ENCODE measurements at regions not wholly inside any gene's neighbourhood (a gene's known extent, or its start where the extent isn't known, plus 50 kb on each side); places are given as distances from the start of the nearest gene placed in this dataset.

DNA sequence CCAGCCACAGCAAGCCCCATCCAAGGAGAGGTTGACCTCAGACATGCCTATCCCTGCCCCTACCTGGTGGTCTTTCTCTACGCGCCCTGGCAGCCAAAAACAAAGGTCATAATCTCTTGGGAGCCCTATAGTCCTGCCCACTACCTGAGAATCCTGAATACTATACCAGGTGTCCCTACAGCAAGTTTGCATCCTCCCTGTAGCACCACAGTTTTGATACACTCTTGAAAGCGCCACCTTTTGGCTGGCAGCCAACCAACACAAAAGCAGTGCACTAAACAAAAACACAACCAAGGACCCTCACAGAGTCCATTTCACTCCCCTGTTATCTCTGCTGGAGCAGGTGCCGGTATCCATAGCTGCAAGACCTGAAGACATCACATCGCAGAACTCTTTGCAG is 523.8 kb upstream of the CPEB2 start:
- Histone ChIP-seq H3K4me3 (ENCODE audit: low read depth, low read length) (no peak overlapping the region), H3K4me1 (ENCODE audit: control insufficient read depth, insufficient read depth, low read length) (no peaks in the 10 kb centered on the region), H3K9me3 (ENCODE audit: control insufficient read depth, insufficient read depth, low read depth, low read length) (no peaks in the 10 kb centered on the region), H3K36me3 (ENCODE audit: control insufficient read depth in 2 of 2, insufficient read depth in 1 of 2, low read length in 2 of 2) (no peaks in the 10 kb centered on the region), H3K27ac (ENCODE audit: extremely low read depth, low read depth, low read length) (no peak overlapping the region)
- ChIA-PET CTCF (no interaction called here), POLR2A (no interaction called here)
- no peak for TF ChIP-seq PRDM1 (tag by site-specific recombination; IDR thresholded peaks at IDR 0.05)
- TF ChIP-seq ZNF837 (tag by site-specific recombination; IDR thresholded peaks at IDR 0.05) = no peak
- no peak for TF ChIP-seq ZSCAN16 (tag by site-specific recombination; IDR thresholded peaks at IDR 0.05)
- TF ChIP-seq ZBTB17 (tag by site-specific recombination; IDR thresholded peaks at IDR 0.05) = no peak
- TF ChIP-seq ZNF394 (tag by site-specific recombination; IDR thresholded peaks at IDR 0.05; ENCODE audit: borderline replicate concordance) = no peak
- TF ChIP-seq ZNF140 (tag by site-specific recombination; IDR thresholded peaks at IDR 0.05) = no peak
- TF ChIP-seq, protein P1, sequence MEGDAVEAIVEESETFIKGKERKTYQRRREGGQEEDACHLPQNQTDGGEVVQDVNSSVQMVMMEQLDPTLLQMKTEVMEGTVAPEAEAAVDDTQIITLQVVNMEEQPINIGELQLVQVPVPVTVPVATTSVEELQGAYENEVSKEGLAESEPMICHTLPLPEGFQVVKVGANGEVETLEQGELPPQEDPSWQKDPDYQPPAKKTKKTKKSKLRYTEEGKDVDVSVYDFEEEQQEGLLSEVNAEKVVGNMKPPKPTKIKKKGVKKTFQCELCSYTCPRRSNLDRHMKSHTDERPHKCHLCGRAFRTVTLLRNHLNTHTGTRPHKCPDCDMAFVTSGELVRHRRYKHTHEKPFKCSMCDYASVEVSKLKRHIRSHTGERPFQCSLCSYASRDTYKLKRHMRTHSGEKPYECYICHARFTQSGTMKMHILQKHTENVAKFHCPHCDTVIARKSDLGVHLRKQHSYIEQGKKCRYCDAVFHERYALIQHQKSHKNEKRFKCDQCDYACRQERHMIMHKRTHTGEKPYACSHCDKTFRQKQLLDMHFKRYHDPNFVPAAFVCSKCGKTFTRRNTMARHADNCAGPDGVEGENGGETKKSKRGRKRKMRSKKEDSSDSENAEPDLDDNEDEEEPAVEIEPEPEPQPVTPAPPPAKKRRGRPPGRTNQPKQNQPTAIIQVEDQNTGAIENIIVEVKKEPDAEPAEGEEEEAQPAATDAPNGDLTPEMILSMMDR (tag by site-specific recombination; IDR thresholded peaks at IDR 0.05) = no peak
- TF ChIP-seq ZNF791 (tag by site-specific recombination; IDR thresholded peaks at IDR 0.05) = no peak
- TF ChIP-seq, protein P2, sequence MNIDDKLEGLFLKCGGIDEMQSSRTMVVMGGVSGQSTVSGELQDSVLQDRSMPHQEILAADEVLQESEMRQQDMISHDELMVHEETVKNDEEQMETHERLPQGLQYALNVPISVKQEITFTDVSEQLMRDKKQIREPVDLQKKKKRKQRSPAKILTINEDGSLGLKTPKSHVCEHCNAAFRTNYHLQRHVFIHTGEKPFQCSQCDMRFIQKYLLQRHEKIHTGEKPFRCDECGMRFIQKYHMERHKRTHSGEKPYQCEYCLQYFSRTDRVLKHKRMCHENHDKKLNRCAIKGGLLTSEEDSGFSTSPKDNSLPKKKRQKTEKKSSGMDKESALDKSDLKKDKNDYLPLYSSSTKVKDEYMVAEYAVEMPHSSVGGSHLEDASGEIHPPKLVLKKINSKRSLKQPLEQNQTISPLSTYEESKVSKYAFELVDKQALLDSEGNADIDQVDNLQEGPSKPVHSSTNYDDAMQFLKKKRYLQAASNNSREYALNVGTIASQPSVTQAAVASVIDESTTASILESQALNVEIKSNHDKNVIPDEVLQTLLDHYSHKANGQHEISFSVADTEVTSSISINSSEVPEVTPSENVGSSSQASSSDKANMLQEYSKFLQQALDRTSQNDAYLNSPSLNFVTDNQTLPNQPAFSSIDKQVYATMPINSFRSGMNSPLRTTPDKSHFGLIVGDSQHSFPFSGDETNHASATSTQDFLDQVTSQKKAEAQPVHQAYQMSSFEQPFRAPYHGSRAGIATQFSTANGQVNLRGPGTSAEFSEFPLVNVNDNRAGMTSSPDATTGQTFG (tag by site-specific recombination; IDR thresholded peaks at IDR 0.05; ENCODE audit: borderline replicate concordance) = no peak
- no peak for TF ChIP-seq ZNF16 (tag by site-specific recombination; IDR thresholded peaks at IDR 0.05; ENCODE audit: low read depth)
- TF ChIP-seq, protein P3, sequence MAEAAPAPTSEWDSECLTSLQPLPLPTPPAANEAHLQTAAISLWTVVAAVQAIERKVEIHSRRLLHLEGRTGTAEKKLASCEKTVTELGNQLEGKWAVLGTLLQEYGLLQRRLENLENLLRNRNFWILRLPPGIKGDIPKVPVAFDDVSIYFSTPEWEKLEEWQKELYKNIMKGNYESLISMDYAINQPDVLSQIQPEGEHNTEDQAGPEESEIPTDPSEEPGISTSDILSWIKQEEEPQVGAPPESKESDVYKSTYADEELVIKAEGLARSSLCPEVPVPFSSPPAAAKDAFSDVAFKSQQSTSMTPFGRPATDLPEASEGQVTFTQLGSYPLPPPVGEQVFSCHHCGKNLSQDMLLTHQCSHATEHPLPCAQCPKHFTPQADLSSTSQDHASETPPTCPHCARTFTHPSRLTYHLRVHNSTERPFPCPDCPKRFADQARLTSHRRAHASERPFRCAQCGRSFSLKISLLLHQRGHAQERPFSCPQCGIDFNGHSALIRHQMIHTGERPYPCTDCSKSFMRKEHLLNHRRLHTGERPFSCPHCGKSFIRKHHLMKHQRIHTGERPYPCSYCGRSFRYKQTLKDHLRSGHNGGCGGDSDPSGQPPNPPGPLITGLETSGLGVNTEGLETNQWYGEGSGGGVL (tag by site-specific recombination; IDR thresholded peaks at IDR 0.05) = no peak
- TF ChIP-seq, protein P4, sequence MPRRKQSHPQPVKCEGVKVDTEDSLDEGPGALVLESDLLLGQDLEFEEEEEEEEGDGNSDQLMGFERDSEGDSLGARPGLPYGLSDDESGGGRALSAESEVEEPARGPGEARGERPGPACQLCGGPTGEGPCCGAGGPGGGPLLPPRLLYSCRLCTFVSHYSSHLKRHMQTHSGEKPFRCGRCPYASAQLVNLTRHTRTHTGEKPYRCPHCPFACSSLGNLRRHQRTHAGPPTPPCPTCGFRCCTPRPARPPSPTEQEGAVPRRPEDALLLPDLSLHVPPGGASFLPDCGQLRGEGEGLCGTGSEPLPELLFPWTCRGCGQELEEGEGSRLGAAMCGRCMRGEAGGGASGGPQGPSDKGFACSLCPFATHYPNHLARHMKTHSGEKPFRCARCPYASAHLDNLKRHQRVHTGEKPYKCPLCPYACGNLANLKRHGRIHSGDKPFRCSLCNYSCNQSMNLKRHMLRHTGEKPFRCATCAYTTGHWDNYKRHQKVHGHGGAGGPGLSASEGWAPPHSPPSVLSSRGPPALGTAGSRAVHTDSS (tag by site-specific recombination; IDR thresholded peaks at IDR 0.05) = no peak
- no peak for TF ChIP-seq GLI2 (tag by site-specific recombination; IDR thresholded peaks at IDR 0.05; ENCODE audit: borderline replicate concordance, low read depth)
- TF ChIP-seq, protein P5, sequence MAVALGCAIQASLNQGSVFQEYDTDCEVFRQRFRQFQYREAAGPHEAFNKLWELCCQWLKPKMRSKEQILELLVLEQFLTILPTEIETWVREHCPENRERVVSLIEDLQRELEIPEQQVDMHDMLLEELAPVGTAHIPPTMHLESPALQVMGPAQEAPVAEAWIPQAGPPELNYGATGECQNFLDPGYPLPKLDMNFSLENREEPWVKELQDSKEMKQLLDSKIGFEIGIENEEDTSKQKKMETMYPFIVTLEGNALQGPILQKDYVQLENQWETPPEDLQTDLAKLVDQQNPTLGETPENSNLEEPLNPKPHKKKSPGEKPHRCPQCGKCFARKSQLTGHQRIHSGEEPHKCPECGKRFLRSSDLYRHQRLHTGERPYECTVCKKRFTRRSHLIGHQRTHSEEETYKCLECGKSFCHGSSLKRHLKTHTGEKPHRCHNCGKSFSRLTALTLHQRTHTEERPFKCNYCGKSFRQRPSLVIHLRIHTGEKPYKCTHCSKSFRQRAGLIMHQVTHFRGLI (tag by site-specific recombination; IDR thresholded peaks at IDR 0.05) = no peak
- TF ChIP-seq ZNF610 (tag by site-specific recombination; IDR thresholded peaks at IDR 0.05; ENCODE audit: borderline replicate concordance) = no peak

DNA sequence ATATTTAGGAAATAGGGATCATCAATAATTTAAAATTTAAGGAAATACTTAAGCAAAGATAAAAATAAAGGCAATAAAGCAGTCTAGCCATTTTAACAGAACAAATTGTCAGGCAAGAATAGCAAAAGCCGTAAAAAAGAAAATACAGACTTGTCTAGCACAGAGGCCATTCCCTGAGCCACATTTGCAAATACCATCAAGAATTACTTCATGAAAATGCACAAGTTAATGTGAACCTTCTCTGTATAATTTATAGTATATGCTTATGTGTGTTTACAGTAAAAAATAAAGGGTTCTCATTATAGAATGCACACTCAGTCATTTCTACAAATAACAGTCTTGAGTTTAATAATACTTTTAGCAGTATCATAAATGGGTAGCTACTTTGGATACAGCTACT is 505.9 kb upstream of the CPEB2 start:
- ChIA-PET POLR2A (no interaction called here), CTCF (no interaction called here)

More for the DNA sequence above, 505.9 kb upstream of the CPEB2 start:
- Histone ChIP-seq H3K9me3 (ENCODE audit: control insufficient read depth, insufficient read depth, low read depth, low read length) (no peaks in the 10 kb centered on the region), H3K27ac (ENCODE audit: extremely low read depth, low read depth, low read length) (no peak overlapping the region), H3K4me3 (ENCODE audit: low read depth, low read length) (no peak overlapping the region), H3K4me1 (ENCODE audit: control insufficient read depth, insufficient read depth, low read length) (no peaks in the 10 kb centered on the region), H3K36me3 (ENCODE audit: control insufficient read depth in 2 of 2, insufficient read depth in 1 of 2, low read length in 2 of 2) (no peaks in the 10 kb centered on the region)
- TF ChIP-seq ZNF184 (tag by site-specific recombination; IDR thresholded peaks at IDR 0.05) = no peak
- TF ChIP-seq, protein P6, sequence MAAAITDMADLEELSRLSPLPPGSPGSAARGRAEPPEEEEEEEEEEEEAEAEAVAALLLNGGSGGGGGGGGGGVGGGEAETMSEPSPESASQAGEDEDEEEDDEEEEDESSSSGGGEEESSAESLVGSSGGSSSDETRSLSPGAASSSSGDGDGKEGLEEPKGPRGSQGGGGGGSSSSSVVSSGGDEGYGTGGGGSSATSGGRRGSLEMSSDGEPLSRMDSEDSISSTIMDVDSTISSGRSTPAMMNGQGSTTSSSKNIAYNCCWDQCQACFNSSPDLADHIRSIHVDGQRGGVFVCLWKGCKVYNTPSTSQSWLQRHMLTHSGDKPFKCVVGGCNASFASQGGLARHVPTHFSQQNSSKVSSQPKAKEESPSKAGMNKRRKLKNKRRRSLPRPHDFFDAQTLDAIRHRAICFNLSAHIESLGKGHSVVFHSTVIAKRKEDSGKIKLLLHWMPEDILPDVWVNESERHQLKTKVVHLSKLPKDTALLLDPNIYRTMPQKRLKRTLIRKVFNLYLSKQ (tag by site-specific recombination; IDR thresholded peaks at IDR 0.05; ENCODE audit: borderline replicate concordance) = no peak
- TF ChIP-seq ZFP3 (tag by site-specific recombination; IDR thresholded peaks at IDR 0.05; ENCODE audit: low read depth) = no peak
- no peak for TF ChIP-seq ZNF350 (tag by site-specific recombination; IDR thresholded peaks at IDR 0.05)
- TF ChIP-seq, protein P2 (tag by site-specific recombination; IDR thresholded peaks at IDR 0.05; ENCODE audit: borderline replicate concordance) = no peak
- no peak for TF ChIP-seq ZNF2 (tag by site-specific recombination; IDR thresholded peaks at IDR 0.05)

All from HEK293 (cell line).